GM18909 (cell line): ENCODE measurements at regions not wholly inside any gene's neighbourhood (a gene's known extent, or its start where the extent isn't known, plus 50 kb on each side); places are given as distances from the start of the nearest gene placed in this dataset.

Experiments
- ATAC-seq: cut with Tn5 transposase; IDR thresholded peaks from one replicate; pipeline ENCODE4 v1.9.1; 2021; ENCODE audit warnings: mild to moderate bottlenecking; ENCODE audit not compliant: unreplicated experiment, poor library complexity

- ATAC-seq, result no peak
Measured at GRCh38 chr1:240682166-240682858, 70.4 kb upstream of the GREM2 start.

GRCh38 chr1:240672132-240672811 lies 60.3 kb upstream of the GREM2 start:
- ATAC-seq, result no peak

GRCh38 chr1:240667351-240667750 lies 55.4 kb upstream of the GREM2 start:
- ATAC-seq, result no peak

- no peak for ATAC-seq
Measured at GRCh38 chr1:240666568-240667198, 54.7 kb upstream of the GREM2 start.

GRCh38 chr1:240663169-240663879 lies 51.4 kb upstream of the GREM2 start:
- no peak for ATAC-seq
